ENCODE measurements at regions not wholly inside any gene's neighbourhood (a gene's known extent, or its start where the extent isn't known, plus 50 kb on each side); places are given as distances from the start of the nearest gene placed in this dataset.

DNA sequence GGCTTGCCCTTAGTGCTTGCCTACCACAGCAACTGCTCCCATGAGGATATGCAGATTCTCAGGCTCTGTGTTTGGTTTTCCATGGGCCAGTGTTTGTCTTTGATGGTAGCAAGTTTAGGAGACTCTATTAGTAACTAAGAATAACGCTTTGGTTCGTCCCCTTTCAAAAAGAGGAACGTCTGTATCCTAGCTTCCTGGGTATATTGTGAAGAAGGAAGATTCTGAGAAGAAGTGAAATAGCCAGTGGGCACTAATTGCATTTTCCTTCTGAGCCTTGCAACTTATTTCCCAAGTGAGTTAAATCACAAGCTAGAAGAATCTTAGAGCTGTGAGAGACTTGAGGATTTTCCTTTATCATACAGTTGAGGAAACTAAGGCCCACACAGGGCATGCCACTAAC, 376.8 kb downstream of the PIK3R1 start:
- H3K36me3 ChIP-seq (ENCODE audit: insufficient read depth, low read length, poor library complexity, severe bottlenecking), result no peaks in the 10 kb centered on the region
- no peaks in the 10 kb centered on the region for H3K9me3 ChIP-seq (ENCODE audit: low read depth, low read length, poor library complexity, severe bottlenecking)
- H3K27me3 ChIP-seq (replicated peaks; ENCODE audit: insufficient read depth, low read depth, low read length, poor library complexity), result no peaks in the 10 kb centered on the region
- BruUV-seq (replicated peaks), result no TSS peak
- POLR2A ChIA-PET (ENCODE audit: low non-redundant PET), result no interaction called here
- no peak for DNase-seq (ENCODE audit: low spot score)
- intact Hi-C loops (cut with micrococcal nuclease; ENCODE audit: unreplicated experiment), result no loop called here
- no peak overlapping the region for H3K4me3 ChIP-seq (ENCODE audit: low read depth, low read length, poor library complexity, severe bottlenecking)
- no peaks in the 10 kb centered on the region for H3K4me1 ChIP-seq (ENCODE audit: insufficient read depth, low read length, poor library complexity, severe bottlenecking)
- TF ChIP-seq, protein P1, sequence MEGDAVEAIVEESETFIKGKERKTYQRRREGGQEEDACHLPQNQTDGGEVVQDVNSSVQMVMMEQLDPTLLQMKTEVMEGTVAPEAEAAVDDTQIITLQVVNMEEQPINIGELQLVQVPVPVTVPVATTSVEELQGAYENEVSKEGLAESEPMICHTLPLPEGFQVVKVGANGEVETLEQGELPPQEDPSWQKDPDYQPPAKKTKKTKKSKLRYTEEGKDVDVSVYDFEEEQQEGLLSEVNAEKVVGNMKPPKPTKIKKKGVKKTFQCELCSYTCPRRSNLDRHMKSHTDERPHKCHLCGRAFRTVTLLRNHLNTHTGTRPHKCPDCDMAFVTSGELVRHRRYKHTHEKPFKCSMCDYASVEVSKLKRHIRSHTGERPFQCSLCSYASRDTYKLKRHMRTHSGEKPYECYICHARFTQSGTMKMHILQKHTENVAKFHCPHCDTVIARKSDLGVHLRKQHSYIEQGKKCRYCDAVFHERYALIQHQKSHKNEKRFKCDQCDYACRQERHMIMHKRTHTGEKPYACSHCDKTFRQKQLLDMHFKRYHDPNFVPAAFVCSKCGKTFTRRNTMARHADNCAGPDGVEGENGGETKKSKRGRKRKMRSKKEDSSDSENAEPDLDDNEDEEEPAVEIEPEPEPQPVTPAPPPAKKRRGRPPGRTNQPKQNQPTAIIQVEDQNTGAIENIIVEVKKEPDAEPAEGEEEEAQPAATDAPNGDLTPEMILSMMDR (conservative IDR thresholded peaks at IDR 0.05; ENCODE audit: low read depth, low read length), result no peak
- no peak for TF ChIP-seq EZH2 (IDR thresholded peaks at IDR 0.05; ENCODE audit: borderline replicate concordance, low read depth, low read length, poor library complexity, severe bottlenecking)
- CTCF ChIA-PET, result no interaction called here
- no peak overlapping the region for H3K27ac ChIP-seq (ENCODE audit: low read depth, low read length, poor library complexity, severe bottlenecking)

DNA sequence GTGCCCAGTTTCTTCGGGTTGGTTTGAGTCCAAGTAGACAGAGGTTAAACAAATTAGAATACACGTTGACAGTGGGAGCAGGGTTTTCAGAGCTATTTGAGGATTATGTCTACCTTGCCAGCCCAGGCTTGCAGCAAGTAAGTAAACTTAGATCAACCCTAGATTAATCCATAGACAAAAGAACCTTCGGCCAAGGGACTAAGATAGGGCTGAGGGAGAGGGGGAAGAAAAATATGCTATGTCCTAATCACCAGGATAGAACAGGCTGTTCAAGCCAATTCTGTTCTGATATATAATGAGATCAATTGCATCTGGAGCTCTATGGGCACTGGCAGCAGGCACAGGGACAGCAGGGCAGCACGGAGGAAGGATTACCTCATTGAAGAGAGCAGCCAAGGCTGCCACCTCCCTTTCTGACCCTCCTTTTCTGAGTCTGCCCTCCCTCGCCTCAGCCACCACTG, 377.7 kb downstream of the PIK3R1 start:
- no peaks in the 10 kb centered on the region for H3K36me3 ChIP-seq (ENCODE audit: insufficient read depth, low read length, poor library complexity, severe bottlenecking)
- BruUV-seq (replicated peaks), result no TSS peak
- TF ChIP-seq EZH2 (IDR thresholded peaks at IDR 0.05; ENCODE audit: borderline replicate concordance, low read depth, low read length, poor library complexity, severe bottlenecking), result no peak
- TF ChIP-seq, protein P1 (conservative IDR thresholded peaks at IDR 0.05; ENCODE audit: low read depth, low read length), result no peak
- H3K9me3 ChIP-seq (ENCODE audit: low read depth, low read length, poor library complexity, severe bottlenecking), result no peaks in the 10 kb centered on the region
- no peak for DNase-seq (ENCODE audit: low spot score)
- H3K27me3 ChIP-seq (replicated peaks; ENCODE audit: insufficient read depth, low read depth, low read length, poor library complexity), result no peaks in the 10 kb centered on the region
- no peaks in the 10 kb centered on the region for H3K4me1 ChIP-seq (ENCODE audit: insufficient read depth, low read length, poor library complexity, severe bottlenecking)
- intact Hi-C loops (cut with micrococcal nuclease; ENCODE audit: unreplicated experiment), result no loop called here
- H3K27ac ChIP-seq (ENCODE audit: low read depth, low read length, poor library complexity, severe bottlenecking), result no peak overlapping the region
- ChIA-PET POLR2A (ENCODE audit: low non-redundant PET) (no interaction called here), CTCF (no interaction called here)
- no peak overlapping the region for H3K4me3 ChIP-seq (ENCODE audit: low read depth, low read length, poor library complexity, severe bottlenecking)

DNA sequence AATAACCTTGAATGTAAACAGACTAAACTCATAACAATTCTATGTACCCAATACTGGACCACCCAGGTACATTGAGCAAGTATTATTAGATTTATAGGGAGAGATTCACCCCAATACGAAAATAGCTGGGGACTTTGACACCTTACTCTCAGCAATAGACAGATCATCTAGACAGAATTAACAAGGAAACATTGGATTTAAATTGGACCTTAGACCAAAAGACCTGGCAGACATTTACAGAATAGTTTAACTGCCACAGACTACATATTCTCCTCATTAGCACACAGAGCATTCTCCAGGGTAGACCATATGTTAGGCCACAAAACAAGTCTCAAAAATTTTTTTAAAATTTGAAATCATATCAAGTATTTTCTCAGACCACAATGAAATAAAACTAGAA, 397.4 kb downstream of the PIK3R1 start:
- DNase-seq (ENCODE audit: low spot score), result no peak
- Histone ChIP-seq H3K9me3 (ENCODE audit: low read depth, low read length, poor library complexity, severe bottlenecking) (peaks cover 9% of the 10 kb centered on the region), H3K27ac (ENCODE audit: low read depth, low read length, poor library complexity, severe bottlenecking) (no peak overlapping the region), H3K4me3 (ENCODE audit: low read depth, low read length, poor library complexity, severe bottlenecking) (no peak overlapping the region), H3K4me1 (ENCODE audit: insufficient read depth, low read length, poor library complexity, severe bottlenecking) (no peaks in the 10 kb centered on the region), H3K27me3 (replicated peaks; ENCODE audit: insufficient read depth, low read depth, low read length, poor library complexity) (no peaks in the 10 kb centered on the region), H3K36me3 (ENCODE audit: insufficient read depth, low read length, poor library complexity, severe bottlenecking) (no peaks in the 10 kb centered on the region)
- TF ChIP-seq, protein P1 (conservative IDR thresholded peaks at IDR 0.05; ENCODE audit: low read depth, low read length), result no peak
- TF ChIP-seq EZH2 (IDR thresholded peaks at IDR 0.05; ENCODE audit: borderline replicate concordance, low read depth, low read length, poor library complexity, severe bottlenecking), result no peak
- POLR2A ChIA-PET (ENCODE audit: low non-redundant PET), result no interaction called here
- no TSS peak for BruUV-seq (replicated peaks)
- intact Hi-C loops (cut with micrococcal nuclease; ENCODE audit: unreplicated experiment), result no loop called here
- CTCF ChIA-PET, result no interaction called here

All from A673 (cell line).